Psoas muscle (tissue), 7 donors: ENCODE measurements at regions not wholly inside any gene's neighbourhood (a gene's known extent, or its start where the extent isn't known, plus 50 kb on each side); places are given as distances from the start of the nearest gene placed in this dataset.

Source experiments
- ATAC-seq, 4 donors: fragments of 200-7000 bp; cut with Tn5 transposase; one replicate each; pipeline ENCODE4 v1.9.1; 2020; ENCODE audit warnings: moderate library complexity in 3 of 4, mild to moderate bottlenecking in 2 of 4
- DNase-seq, 2 donors: peaks; one replicate each; pipeline ENCODE4 v3.0.0-alpha.2; 2020
- H3K27ac ChIP-seq: fragments of 200-600 bp; one replicate; pipeline ENCODE4 v1.8.0; 2022
- H3K27me3 ChIP-seq, 3 donors: fragments of 200-600 bp in 1 of 3; one replicate each; pipeline versions ENCODE4 v1.6.1 to v1.8.0; 2013 to 2022; ENCODE audit warnings: low read length in 2 of 3, mild to moderate bottlenecking in 2 of 3, moderate library complexity in 1 of 3; ENCODE audit not compliant: insufficient read depth in 3 of 3
- H3K36me3 ChIP-seq, 2 donors: fragments of 200-600 bp in 1 of 2; one replicate each; pipeline versions ENCODE4 v1.6.1 to v1.8.0; 2013 to 2022; ENCODE audit warnings: low read depth in 1 of 2, mild to moderate bottlenecking in 1 of 2, moderate library complexity in 1 of 2; ENCODE audit not compliant: insufficient read depth in 1 of 2
- H3K4me1 ChIP-seq: fragments of 200-600 bp; one replicate; pipeline ENCODE4 v1.8.0; 2022
- H3K4me3 ChIP-seq: fragments of 200-600 bp; one replicate; pipeline ENCODE4 v1.8.0; 2022; ENCODE audit warnings: mild to moderate bottlenecking
- H3K9me3 ChIP-seq: fragments of 200-600 bp; one replicate; pipeline ENCODE4 v1.8.0; 2022
- CTCF ChIP-seq: fragments of 200-600 bp; IDR thresholded peaks from one replicate; pipeline ENCODE4 v1.8.0; 2022; ENCODE audit warnings: antibody characterized with exemption
- WGBS, 3 donors: extraction: QIAGEN DNeasy Blood & Tissue Kit; methylation state at CpG; one replicate each; pipeline versions ENCODE4 v1.1.6 to v1.1.7; 2013; 5-methylcytosine and 5-hydroxymethylcytosine counted together
- intact Hi-C, 2 donors: fragments of 100-400 bp; cut with DNase I; formaldehyde crosslinking; loops; one replicate each; pipeline versions ENCODE4 v1.11.0 to v1.14.2; 2022
- donor health status: healthy with polysubstance abuse.
- donor health status: DM: no; HTN: no; CAD: no; lungs with moderate emphysema.
- donor health status: Bipolar disorder and iron deficiency.
- donor health status: healthy.
- donor health status: DM: yes; HTN: yes; CAD: no.
- donor health status: DM: no; HTN: no; CAD: no.
- donor health status: DM: yes; HTN: yes; CAD: no.

GRCh38 chr16:86156155-86156554 is 257.2 kb downstream of the IRF8 start:
- no peak for DNase-seq
- no peak for TF ChIP-seq CTCF
- Histone ChIP-seq H3K27ac (no peak overlapping the region), H3K4me3 (no peak overlapping the region), H3K9me3 (no peaks in the 10 kb centered on the region), H3K27me3 (peaks cover 0 to 7% (median 4%) of the 10 kb centered on the region in 3 donors), H3K36me3 (no peaks in the 10 kb centered on the region), H3K4me1 (no peaks in the 10 kb centered on the region)
- ATAC-seq = no peak
- intact Hi-C loops = no loop called here
- 42 to 52% (median 51%) methylated on average over 3 of the region's 3 CpGs for WGBS, 3 donors

- ATAC-seq = no peak
- 13 to 21% (median 15%) methylated on average over 6 of the region's 6 CpGs for WGBS, 3 donors
- H3K9me3 ChIP-seq = no peaks in the 10 kb centered on the region
- no peak overlapping the region for H3K4me3 ChIP-seq
- H3K36me3 ChIP-seq = no peaks in the 10 kb centered on the region
- intact Hi-C loops = no loop called here
- DNase-seq = no peak
- H3K4me1 ChIP-seq = no peaks in the 10 kb centered on the region
- peaks cover 0 to 7% (median 3%) of the 10 kb centered on the region in 3 donors for H3K27me3 ChIP-seq
- no peak overlapping the region for H3K27ac ChIP-seq
- TF ChIP-seq CTCF = no peak
These were observed 258.8 kb downstream of the IRF8 start for GRCh38 chr16:86157616-86158247.

GRCh38 chr16:86158688-86159360 is 259.9 kb downstream of the IRF8 start:
- H3K27me3 ChIP-seq = peaks cover 0 to 6% (median 3%) of the 10 kb centered on the region in 3 donors
- intact Hi-C loops = no loop called here
- no peak for TF ChIP-seq CTCF
- no peaks in the 10 kb centered on the region for H3K36me3 ChIP-seq
- no peaks in the 10 kb centered on the region for H3K4me1 ChIP-seq
- H3K27ac ChIP-seq = no peak overlapping the region
- ATAC-seq (no peak), DNase-seq (no peak)
- no peak overlapping the region for H3K4me3 ChIP-seq
- WGBS, 3 donors = 49 to 65% (median 60%) methylated on average over 10 of the region's 10 CpGs
- no peaks in the 10 kb centered on the region for H3K9me3 ChIP-seq

GRCh38 chr16:86165479-86165878 is 266.5 kb downstream of the IRF8 start:
- DNase-seq = no peak
- Histone ChIP-seq H3K4me3 (no peak overlapping the region), H3K27ac (no peak overlapping the region), H3K4me1 (no peaks in the 10 kb centered on the region), H3K27me3 (no peaks in the 10 kb centered on the region), H3K9me3 (no peaks in the 10 kb centered on the region), H3K36me3 (no peaks in the 10 kb centered on the region)
- WGBS, 3 donors = 61 to 97% (median 67%) methylated on average over 2 of the region's 2 CpGs
- TF ChIP-seq CTCF = no peak
- ATAC-seq = no peak
- intact Hi-C loops = no loop called here

- ATAC-seq = no peak
- no peaks in the 10 kb centered on the region for H3K9me3 ChIP-seq
These were observed 267.5 kb downstream of the IRF8 start for GRCh38 chr16:86166414-86166813.

More at GRCh38 chr16:86166414-86166813, 267.5 kb downstream of the IRF8 start:
- Histone ChIP-seq H3K36me3 (no peaks in the 10 kb centered on the region), H3K27ac (no peak overlapping the region), H3K4me1 (no peaks in the 10 kb centered on the region), H3K4me3 (no peak overlapping the region), H3K27me3 (no peaks in the 10 kb centered on the region)
- intact Hi-C loops = no loop called here
- TF ChIP-seq CTCF = no peak
- no peak for DNase-seq
